SK-N-SH treated with all-trans-retinoic acid at 6 μM for 48 hours (cell line): ENCODE measurements at regions not wholly inside any gene's neighbourhood (a gene's known extent, or its start where the extent isn't known, plus 50 kb on each side); places are given as distances from the start of the nearest gene placed in this dataset.

Experiments used
- CSDC2 ChIP-seq: fragments of 250-450 bp; sonication (Bioruptor Pico); IDR thresholded peaks from 2 replicates; pipeline ENCODE4 v1.5.0; 2020; ENCODE audit warnings: mild to moderate bottlenecking, moderate library complexity
- ESRRG ChIP-seq: fragments of 250-450 bp; sonication (Bioruptor Pico); IDR thresholded peaks from 2 replicates; pipeline ENCODE4 v1.6.1; 2021; ENCODE audit warnings: mild to moderate bottlenecking
- PPARA ChIP-seq: fragments of 250-450 bp; sonication (Bioruptor Pico); IDR thresholded peaks from 2 replicates; pipeline ENCODE4 v1.5.0; 2020; ENCODE audit warnings: mild to moderate bottlenecking, borderline replicate concordance
- RARB ChIP-seq: fragments of 250-450 bp; sonication (Bioruptor Pico); IDR thresholded peaks from 2 replicates; pipeline ENCODE4 v1.8.0; 2021; ENCODE audit warnings: mild to moderate bottlenecking, moderate library complexity
- ZFP30 ChIP-seq: fragments of 450-650 bp; formaldehyde crosslinking; IDR thresholded peaks from 2 replicates; pipeline ENCODE4 v1.5.0; 2022; ENCODE audit warnings: mild to moderate bottlenecking, moderate library complexity
- TF ChIP-seq, protein P1 (sequence below): fragments of 250-450 bp; sonication (Bioruptor Pico); IDR thresholded peaks from 2 replicates; pipeline ENCODE4 v1.8.0; 2020; ENCODE audit warnings: mild to moderate bottlenecking, moderate library complexity, borderline replicate concordance

DNA sequence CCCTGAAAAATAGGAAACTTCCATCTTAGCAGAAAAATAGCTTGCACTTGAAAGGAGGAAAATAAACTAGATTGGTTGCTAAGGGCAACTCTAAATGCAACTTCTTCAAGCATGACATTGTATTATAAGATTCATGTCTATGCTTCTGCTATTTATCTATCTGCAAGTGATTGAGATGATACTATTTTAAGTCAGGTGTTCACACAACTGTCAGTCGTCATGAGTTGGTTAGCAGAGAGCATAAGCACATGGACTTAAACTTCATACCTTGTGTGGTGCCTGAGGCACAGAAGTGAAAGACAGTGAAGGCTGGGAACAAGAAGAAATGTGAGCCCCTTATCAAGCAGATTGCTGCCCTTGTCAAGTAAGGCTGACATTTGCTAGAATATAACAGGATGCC lies 82.9 kb downstream of the SLITRK5 start:
- TF ChIP-seq RARB (CRISPR knock-in tag): no peak
- TF ChIP-seq PPARA (CRISPR knock-in tag): no peak
- TF ChIP-seq, protein P1, sequence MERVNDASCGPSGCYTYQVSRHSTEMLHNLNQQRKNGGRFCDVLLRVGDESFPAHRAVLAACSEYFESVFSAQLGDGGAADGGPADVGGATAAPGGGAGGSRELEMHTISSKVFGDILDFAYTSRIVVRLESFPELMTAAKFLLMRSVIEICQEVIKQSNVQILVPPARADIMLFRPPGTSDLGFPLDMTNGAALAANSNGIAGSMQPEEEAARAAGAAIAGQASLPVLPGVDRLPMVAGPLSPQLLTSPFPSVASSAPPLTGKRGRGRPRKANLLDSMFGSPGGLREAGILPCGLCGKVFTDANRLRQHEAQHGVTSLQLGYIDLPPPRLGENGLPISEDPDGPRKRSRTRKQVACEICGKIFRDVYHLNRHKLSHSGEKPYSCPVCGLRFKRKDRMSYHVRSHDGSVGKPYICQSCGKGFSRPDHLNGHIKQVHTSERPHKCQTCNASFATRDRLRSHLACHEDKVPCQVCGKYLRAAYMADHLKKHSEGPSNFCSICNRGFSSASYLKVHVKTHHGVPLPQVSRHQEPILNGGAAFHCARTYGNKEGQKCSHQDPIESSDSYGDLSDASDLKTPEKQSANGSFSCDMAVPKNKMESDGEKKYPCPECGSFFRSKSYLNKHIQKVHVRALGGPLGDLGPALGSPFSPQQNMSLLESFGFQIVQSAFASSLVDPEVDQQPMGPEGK (CRISPR knock-in tag): no peak
- no peak for TF ChIP-seq ZFP30 (CRISPR knock-in tag)
- TF ChIP-seq ESRRG (CRISPR knock-in tag): no peak
- no peak for TF ChIP-seq CSDC2 (CRISPR knock-in tag)
